ENCODE measurements at regions not wholly inside any gene's neighbourhood (a gene's known extent, or its start where the extent isn't known, plus 50 kb on each side); places are given as distances from the start of the nearest gene placed in this dataset.

DNA sequence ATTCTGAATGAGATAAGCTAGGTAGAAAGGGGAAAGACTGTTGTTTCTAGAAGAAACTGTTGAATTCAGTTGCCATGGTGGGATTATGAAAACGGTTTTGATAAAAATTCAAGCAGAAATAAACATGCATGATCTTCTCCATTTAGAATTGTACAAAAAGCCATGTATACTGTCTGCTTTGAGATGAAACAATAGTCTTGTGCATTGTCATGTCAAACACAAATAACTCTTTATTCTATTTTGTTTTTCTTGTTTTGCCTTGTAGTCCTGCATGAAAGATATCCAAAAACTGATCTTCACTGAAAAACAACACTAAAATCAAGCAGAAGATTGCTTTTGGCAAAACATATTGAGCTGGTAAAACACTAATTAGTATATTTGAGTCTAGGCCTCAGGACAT lies 659.9 kb downstream of the LTN1 start:
- no peaks in the 10 kb centered on the region for H3K9me3 ChIP-seq
- TF ChIP-seq, protein P1, sequence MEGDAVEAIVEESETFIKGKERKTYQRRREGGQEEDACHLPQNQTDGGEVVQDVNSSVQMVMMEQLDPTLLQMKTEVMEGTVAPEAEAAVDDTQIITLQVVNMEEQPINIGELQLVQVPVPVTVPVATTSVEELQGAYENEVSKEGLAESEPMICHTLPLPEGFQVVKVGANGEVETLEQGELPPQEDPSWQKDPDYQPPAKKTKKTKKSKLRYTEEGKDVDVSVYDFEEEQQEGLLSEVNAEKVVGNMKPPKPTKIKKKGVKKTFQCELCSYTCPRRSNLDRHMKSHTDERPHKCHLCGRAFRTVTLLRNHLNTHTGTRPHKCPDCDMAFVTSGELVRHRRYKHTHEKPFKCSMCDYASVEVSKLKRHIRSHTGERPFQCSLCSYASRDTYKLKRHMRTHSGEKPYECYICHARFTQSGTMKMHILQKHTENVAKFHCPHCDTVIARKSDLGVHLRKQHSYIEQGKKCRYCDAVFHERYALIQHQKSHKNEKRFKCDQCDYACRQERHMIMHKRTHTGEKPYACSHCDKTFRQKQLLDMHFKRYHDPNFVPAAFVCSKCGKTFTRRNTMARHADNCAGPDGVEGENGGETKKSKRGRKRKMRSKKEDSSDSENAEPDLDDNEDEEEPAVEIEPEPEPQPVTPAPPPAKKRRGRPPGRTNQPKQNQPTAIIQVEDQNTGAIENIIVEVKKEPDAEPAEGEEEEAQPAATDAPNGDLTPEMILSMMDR (IDR thresholded peaks at IDR 0.05) = no peak
- H3K27ac ChIP-seq = no peak overlapping the region
- H3K4me3 ChIP-seq = no peak overlapping the region
- H3K27me3 ChIP-seq = no peaks in the 10 kb centered on the region
- H3K4me1 ChIP-seq = peaks cover 0 to 4% of the 10 kb centered on the region in 2 donors
- intact Hi-C loops (cut with DNase I) = loop anchor here (10.0 kb wide), 1 partner anchor 612 kb away; no protein-coding TSS in a partner anchor
- H3K36me3 ChIP-seq = no peaks in the 10 kb centered on the region
- DNase-seq (ENCODE audit: low spot score in 2 of 2) = no peak

DNA sequence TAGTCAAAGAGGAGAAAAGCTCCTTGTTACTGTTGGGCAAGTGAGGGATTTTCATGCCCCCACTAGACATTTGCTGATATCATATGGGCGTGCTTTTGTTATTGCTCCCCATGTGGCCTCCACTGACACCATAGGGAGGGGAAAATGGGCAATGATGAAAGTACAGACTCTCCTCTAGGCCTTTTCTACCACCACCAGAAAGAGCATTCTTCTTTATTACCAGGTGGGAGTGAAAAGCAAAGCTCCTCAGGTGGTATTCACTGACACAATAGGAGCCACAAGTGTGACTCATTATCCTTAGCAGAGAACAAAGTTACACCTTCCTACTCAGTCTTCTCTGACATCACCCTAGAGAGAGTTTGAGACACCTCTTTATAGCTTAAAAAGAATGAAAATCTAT lies 667.1 kb downstream of the LTN1 start:
- Histone ChIP-seq H3K27ac (no peak overlapping the region), H3K27me3 (no peaks in the 10 kb centered on the region), H3K4me1 (no peaks in the 10 kb centered on the region), H3K4me3 (no peak overlapping the region), H3K36me3 (no peaks in the 10 kb centered on the region), H3K9me3 (peaks cover 0 to 8% of the 10 kb centered on the region in 2 donors)
- TF ChIP-seq, protein P1 (IDR thresholded peaks at IDR 0.05) = no peak
- intact Hi-C loops (cut with DNase I) = no loop called here
- no peak for DNase-seq (ENCODE audit: low spot score in 2 of 2)

DNA sequence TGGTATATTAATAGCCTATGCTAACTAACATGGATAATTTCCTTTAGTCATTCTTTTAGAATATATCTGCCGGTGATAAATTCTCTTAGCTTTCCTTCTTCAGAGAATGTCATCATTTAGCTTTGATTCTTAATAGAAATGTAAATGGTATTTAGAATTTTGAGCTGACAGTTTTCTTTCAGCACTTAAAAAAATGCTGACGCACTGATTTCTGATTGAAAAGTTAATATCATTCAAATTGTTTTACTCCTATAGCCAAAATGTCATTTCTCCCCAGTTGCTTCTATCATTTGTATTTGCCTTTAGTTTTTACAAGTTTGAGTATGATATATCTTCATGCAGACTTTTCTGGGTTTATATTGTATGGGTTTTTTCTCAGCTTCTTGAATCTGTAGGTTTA lies 668.0 kb downstream of the LTN1 start:
- no peak for DNase-seq (ENCODE audit: low spot score in 2 of 2)
- TF ChIP-seq, protein P1 (IDR thresholded peaks at IDR 0.05) = no peak
- H3K4me3 ChIP-seq = no peak overlapping the region
- H3K27me3 ChIP-seq = no peaks in the 10 kb centered on the region
- intact Hi-C loops (cut with DNase I) = no loop called here
- no peak overlapping the region for H3K27ac ChIP-seq
- H3K36me3 ChIP-seq = no peaks in the 10 kb centered on the region
- H3K4me1 ChIP-seq = no peaks in the 10 kb centered on the region
- peaks cover 0 to 13% of the 10 kb centered on the region in 2 donors for H3K9me3 ChIP-seq

DNA sequence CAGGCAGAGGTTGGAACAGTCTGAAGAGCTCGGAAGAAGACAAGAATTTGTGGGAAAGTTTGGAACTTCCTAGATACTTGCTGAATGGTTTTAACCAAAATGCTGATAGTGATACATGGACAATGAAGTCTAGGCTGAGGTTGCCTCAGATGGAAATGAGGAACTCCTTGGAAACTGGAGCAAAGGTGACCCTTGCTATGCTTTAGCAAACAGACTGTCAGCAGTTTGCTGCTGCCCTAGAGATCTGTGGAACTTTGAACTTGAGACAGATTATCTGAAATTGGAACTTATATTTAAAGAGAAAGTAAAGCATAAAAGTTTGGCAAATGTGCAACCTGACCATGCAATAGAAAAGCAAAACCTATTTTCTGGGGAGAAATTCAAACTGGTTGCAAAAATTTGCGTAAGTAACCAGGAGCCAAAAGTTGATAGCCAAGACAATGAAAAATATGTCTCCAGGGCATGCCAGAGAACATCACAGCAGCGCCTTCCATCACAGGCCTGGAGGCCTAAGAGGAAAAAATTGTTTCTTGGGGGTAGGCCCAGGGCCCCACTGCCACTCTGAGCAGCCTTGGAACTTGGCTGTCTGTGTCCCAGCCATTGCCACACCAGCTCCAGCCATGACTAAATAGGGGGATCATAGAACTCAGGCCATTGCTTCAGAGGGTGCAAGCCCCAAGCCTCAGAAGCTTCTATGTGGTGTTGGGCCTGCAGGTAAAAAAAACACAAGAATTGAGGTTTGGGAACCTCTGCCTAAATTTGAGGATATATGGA lies 675.3 kb downstream of the LTN1 start:
- Histone ChIP-seq H3K36me3 (no peaks in the 10 kb centered on the region), H3K9me3 (peaks cover 8 to 17% of the 10 kb centered on the region in 2 donors), H3K27ac (no peak overlapping the region), H3K4me3 (no peak overlapping the region), H3K27me3 (no peaks in the 10 kb centered on the region), H3K4me1 (no peaks in the 10 kb centered on the region)
- intact Hi-C loops (cut with DNase I) = no loop called here
- TF ChIP-seq, protein P1 (IDR thresholded peaks at IDR 0.05) = no peak
- DNase-seq (ENCODE audit: low spot score in 2 of 2) = no peak

DNA sequence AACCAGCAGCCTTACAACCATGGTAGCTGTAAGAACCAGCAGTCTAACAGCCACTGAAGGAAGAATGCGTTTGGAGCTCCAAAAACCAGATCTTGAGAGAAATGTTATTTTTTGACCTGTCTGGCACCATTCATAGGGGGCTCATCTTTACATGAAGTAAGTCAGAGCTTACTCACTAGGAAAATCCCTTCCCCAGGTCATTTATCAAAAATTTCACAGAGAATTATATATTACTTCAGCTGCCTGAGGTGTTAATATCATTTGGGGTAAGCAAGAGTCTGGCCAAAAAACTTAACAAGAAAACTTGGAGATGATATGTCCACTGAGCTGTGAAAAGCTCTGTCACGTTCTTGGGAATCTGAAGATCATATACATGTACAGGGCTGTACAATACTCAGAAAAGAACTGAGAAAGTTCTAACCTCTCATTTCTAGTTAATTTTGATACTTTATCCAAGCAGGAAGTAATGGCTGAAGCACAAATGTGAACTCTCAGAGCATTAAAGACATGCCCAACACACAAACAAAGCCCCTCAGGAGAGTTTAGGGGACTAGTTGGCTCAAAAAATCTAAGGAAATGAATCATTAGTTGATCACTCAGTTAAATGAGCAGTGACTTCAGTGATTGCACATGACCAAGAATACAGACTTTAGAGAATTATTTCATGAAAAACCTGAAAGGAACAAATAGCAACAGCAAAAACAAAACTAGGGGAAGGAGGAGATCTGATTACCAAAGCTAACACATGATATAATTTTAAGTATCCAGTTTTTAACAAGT lies 681.1 kb downstream of the LTN1 start:
- Histone ChIP-seq H3K27me3 (no peaks in the 10 kb centered on the region), H3K4me1 (no peaks in the 10 kb centered on the region), H3K36me3 (no peaks in the 10 kb centered on the region), H3K9me3 (peaks cover 8 to 9% of the 10 kb centered on the region in 2 donors), H3K4me3 (no peak overlapping the region), H3K27ac (no peak overlapping the region)
- no peak for DNase-seq (ENCODE audit: low spot score in 2 of 2)
- TF ChIP-seq, protein P1 (IDR thresholded peaks at IDR 0.05) = no peak
- intact Hi-C loops (cut with DNase I) = no loop called here
